ENCODE measurements at regions not wholly inside any gene's neighbourhood (a gene's known extent, or its start where the extent isn't known, plus 50 kb on each side); places are given as distances from the start of the nearest gene placed in this dataset.
A peak's percentile ranks its signal among the peaks of the same experiment; 100 is the strongest.

GRCh38 chr1:55352080-55352810, 137.1 kb upstream of the USP24 start:
- Histone ChIP-seq H3K27ac (ENCODE audit: insufficient read depth, low read length) (no peak overlapping the region), H2AFZ (ENCODE audit: low read length) (no peak overlapping the region), H3K4me2 (ENCODE audit: extremely low read depth, insufficient read depth, low read length) (no peak overlapping the region), H3K36me3 (ENCODE audit: control insufficient read depth, insufficient read depth, low read length) (no peaks in the 10 kb centered on the region), H3K4me1 (ENCODE audit: control insufficient read depth, extremely low read depth, insufficient read depth, low read length) (no peaks in the 10 kb centered on the region), H3K27me3 (ENCODE audit: control insufficient read depth, insufficient read depth, low read length) (no peaks in the 10 kb centered on the region), H3K9me3 (ENCODE audit: control insufficient read depth, insufficient read depth, low read depth, low read length) (no peaks in the 10 kb centered on the region), H3K79me2 (ENCODE audit: control insufficient read depth, insufficient read depth, low read length) (no peaks in the 10 kb centered on the region), H3K9ac (ENCODE audit: insufficient read depth, low read length) (no peak overlapping the region), H3K4me3 (replicated peaks in 1 of 4; ENCODE audit: control extremely low read depth in 1 of 4, insufficient read depth in 1 of 4, low read depth in 3 of 4, low read length in 4 of 4) (no peak overlapping the region), H4K20me1 (ENCODE audit: control insufficient read depth, extremely low read depth, insufficient read depth, low read length) (no peaks in the 10 kb centered on the region)
- no peak for TF ChIP-seq EZH2 (IDR thresholded peaks at IDR 0.05; ENCODE audit: low read length, missing control alignments)
- TF ChIP-seq CTCF (conservative IDR thresholded peaks at IDR 0.05 in 1 of 2, IDR thresholded peaks at IDR 0.05 in 1 of 2; ENCODE audit: low read depth in 1 of 2, low read length in 2 of 2): no peak
- DNase-seq (ENCODE audit: low read depth in 2 of 2): no peak

- Histone ChIP-seq H3K9ac (ENCODE audit: insufficient read depth, low read length) (no peak overlapping the region), H3K4me1 (ENCODE audit: control insufficient read depth, extremely low read depth, insufficient read depth, low read length) (no peaks in the 10 kb centered on the region), H3K4me2 (ENCODE audit: extremely low read depth, insufficient read depth, low read length) (no peak overlapping the region), H3K27me3 (ENCODE audit: control insufficient read depth, insufficient read depth, low read length) (no peaks in the 10 kb centered on the region), H3K9me3 (ENCODE audit: control insufficient read depth, insufficient read depth, low read depth, low read length) (no peaks in the 10 kb centered on the region), H4K20me1 (ENCODE audit: control insufficient read depth, extremely low read depth, insufficient read depth, low read length) (no peaks in the 10 kb centered on the region), H3K36me3 (ENCODE audit: control insufficient read depth, insufficient read depth, low read length) (no peaks in the 10 kb centered on the region), H3K4me3 (replicated peaks in 1 of 4; ENCODE audit: control extremely low read depth in 1 of 4, insufficient read depth in 1 of 4, low read depth in 3 of 4, low read length in 4 of 4) (no peak overlapping the region), H3K27ac (ENCODE audit: insufficient read depth, low read length) (no peak overlapping the region), H2AFZ (ENCODE audit: low read length) (no peak overlapping the region), H3K79me2 (ENCODE audit: control insufficient read depth, insufficient read depth, low read length) (no peaks in the 10 kb centered on the region)
- no peak for TF ChIP-seq EZH2 (IDR thresholded peaks at IDR 0.05; ENCODE audit: low read length, missing control alignments)
- no peak for TF ChIP-seq CTCF (conservative IDR thresholded peaks at IDR 0.05 in 1 of 2, IDR thresholded peaks at IDR 0.05 in 1 of 2; ENCODE audit: low read depth in 1 of 2, low read length in 2 of 2)
- DNase-seq (ENCODE audit: low read depth in 2 of 2): no peak
These were observed 133.2 kb upstream of the USP24 start for GRCh38 chr1:55348356-55348755.

GRCh38 chr1:55347866-55348265, 132.7 kb upstream of the USP24 start:
- Histone ChIP-seq H3K79me2 (ENCODE audit: control insufficient read depth, insufficient read depth, low read length) (no peaks in the 10 kb centered on the region), H3K9ac (ENCODE audit: insufficient read depth, low read length) (no peak overlapping the region), H3K4me1 (ENCODE audit: control insufficient read depth, extremely low read depth, insufficient read depth, low read length) (no peaks in the 10 kb centered on the region), H3K36me3 (ENCODE audit: control insufficient read depth, insufficient read depth, low read length) (no peaks in the 10 kb centered on the region), H3K27me3 (ENCODE audit: control insufficient read depth, insufficient read depth, low read length) (no peaks in the 10 kb centered on the region), H3K9me3 (ENCODE audit: control insufficient read depth, insufficient read depth, low read depth, low read length) (no peaks in the 10 kb centered on the region), H4K20me1 (ENCODE audit: control insufficient read depth, extremely low read depth, insufficient read depth, low read length) (no peaks in the 10 kb centered on the region), H3K4me3 (replicated peaks in 1 of 4; ENCODE audit: control extremely low read depth in 1 of 4, insufficient read depth in 1 of 4, low read depth in 3 of 4, low read length in 4 of 4) (no peak overlapping the region), H3K4me2 (ENCODE audit: extremely low read depth, insufficient read depth, low read length) (no peak overlapping the region), H3K27ac (ENCODE audit: insufficient read depth, low read length) (no peak overlapping the region), H2AFZ (ENCODE audit: low read length) (no peak overlapping the region)
- TF ChIP-seq CTCF (conservative IDR thresholded peaks at IDR 0.05 in 1 of 2, IDR thresholded peaks at IDR 0.05 in 1 of 2; ENCODE audit: low read depth in 1 of 2, low read length in 2 of 2) (no peak), EZH2 (IDR thresholded peaks at IDR 0.05; ENCODE audit: low read length, missing control alignments) (no peak)
- peak in 1 of 2 donors; percentile 22 for DNase-seq (ENCODE audit: low read depth in 2 of 2)
